SU-DHL-6 (cell line): ENCODE measurements at regions not wholly inside any gene's neighbourhood (a gene's known extent, or its start where the extent isn't known, plus 50 kb on each side); places are given as distances from the start of the nearest gene placed in this dataset.

Source experiments
- EZH2phosphoT487 ChIP-seq: fragments of 200-600 bp; sonication (generic), shearing (Covaris generic); conservative IDR thresholded peaks from 2 replicates; pipeline ENCODE4 v1.6.1; 2018; ENCODE audit warnings: mild to moderate bottlenecking, antibody characterized with exemption, low read length, moderate library complexity, mixed read lengths
- TF ChIP-seq, protein P1 (sequence below): fragments of 200-600 bp; sonication (generic); IDR thresholded peaks from one replicate; pipeline ENCODE4 v1.5.1; 2017; ENCODE audit warnings: antibody characterized with exemption, mild to moderate bottlenecking, low read length, moderate library complexity; ENCODE audit not compliant: insufficient read depth, poor library complexity, severe bottlenecking

GRCh38 chr3:107884719-107885460 is 205.9 kb downstream of the CD47 start:
- TF ChIP-seq, protein P1, sequence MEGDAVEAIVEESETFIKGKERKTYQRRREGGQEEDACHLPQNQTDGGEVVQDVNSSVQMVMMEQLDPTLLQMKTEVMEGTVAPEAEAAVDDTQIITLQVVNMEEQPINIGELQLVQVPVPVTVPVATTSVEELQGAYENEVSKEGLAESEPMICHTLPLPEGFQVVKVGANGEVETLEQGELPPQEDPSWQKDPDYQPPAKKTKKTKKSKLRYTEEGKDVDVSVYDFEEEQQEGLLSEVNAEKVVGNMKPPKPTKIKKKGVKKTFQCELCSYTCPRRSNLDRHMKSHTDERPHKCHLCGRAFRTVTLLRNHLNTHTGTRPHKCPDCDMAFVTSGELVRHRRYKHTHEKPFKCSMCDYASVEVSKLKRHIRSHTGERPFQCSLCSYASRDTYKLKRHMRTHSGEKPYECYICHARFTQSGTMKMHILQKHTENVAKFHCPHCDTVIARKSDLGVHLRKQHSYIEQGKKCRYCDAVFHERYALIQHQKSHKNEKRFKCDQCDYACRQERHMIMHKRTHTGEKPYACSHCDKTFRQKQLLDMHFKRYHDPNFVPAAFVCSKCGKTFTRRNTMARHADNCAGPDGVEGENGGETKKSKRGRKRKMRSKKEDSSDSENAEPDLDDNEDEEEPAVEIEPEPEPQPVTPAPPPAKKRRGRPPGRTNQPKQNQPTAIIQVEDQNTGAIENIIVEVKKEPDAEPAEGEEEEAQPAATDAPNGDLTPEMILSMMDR: no peak
- no peak for TF ChIP-seq EZH2phosphoT487
